ENCODE measurements at regions not wholly inside any gene's neighbourhood (a gene's known extent, or its start where the extent isn't known, plus 50 kb on each side); places are given as distances from the start of the nearest gene placed in this dataset.
A peak's percentile ranks its signal among the peaks of the same experiment; 100 is the strongest.

DNA sequence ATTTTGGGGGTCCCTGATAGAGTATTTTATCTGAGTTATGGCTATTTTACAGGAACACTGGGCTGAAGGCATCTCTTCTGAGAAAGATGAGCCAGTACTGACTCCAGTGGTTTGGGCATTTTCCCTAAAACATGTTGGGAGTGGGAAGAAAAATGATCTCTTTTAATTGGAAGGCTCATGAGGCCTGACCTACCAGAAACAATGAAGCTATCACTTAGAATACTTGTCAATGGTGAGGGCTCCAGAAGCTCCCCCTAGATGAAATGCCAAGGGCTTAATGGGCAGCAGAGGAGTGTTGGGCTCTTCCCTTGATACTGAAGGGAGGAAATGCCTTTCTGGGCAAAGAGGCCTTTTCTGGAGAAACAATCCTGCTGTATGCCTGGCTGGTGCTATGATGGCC lies 63.5 kb upstream of the BDNF start:
- no peak for DNase-seq

DNA sequence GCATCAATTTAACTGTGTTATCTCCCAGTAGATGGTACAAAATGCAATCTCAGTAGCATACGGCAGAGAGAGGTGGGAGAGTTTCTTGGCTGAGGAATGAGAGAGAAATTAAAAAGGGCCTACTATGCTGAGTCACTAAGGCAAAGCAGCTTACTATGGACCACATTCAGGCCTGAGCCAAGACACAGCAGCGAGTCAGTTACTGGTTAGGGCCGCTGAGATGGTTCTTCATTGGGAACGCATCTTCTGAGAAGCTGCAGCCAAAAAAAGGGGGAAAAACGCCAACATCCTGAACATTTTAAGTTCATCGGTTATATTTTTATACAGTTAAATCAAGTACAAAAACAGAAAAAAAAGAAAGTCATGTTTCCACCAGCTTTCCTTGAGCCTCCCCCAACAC lies 61.1 kb upstream of the BDNF start:
- DNase-seq, result no peak

DNA sequence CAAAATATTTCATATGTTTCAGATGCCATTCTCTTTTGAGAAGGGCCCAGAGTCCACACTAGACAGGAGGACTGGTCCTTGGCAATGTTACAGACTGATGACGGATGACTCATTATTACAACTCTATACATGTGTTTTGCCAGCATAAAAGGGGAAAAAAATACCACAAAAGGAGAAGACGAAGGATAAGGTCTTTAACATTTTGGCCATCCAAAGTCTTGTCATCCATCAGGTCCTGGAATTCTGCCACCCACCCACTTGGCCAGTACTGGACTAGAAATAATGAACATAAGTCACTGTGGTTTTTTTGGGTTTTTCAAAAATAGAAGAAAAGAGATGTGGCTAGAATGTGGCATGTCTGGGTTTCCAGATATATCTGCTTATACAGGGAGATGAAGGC lies 57.7 kb upstream of the BDNF start:
- peak; percentile 94 for DNase-seq

DNA sequence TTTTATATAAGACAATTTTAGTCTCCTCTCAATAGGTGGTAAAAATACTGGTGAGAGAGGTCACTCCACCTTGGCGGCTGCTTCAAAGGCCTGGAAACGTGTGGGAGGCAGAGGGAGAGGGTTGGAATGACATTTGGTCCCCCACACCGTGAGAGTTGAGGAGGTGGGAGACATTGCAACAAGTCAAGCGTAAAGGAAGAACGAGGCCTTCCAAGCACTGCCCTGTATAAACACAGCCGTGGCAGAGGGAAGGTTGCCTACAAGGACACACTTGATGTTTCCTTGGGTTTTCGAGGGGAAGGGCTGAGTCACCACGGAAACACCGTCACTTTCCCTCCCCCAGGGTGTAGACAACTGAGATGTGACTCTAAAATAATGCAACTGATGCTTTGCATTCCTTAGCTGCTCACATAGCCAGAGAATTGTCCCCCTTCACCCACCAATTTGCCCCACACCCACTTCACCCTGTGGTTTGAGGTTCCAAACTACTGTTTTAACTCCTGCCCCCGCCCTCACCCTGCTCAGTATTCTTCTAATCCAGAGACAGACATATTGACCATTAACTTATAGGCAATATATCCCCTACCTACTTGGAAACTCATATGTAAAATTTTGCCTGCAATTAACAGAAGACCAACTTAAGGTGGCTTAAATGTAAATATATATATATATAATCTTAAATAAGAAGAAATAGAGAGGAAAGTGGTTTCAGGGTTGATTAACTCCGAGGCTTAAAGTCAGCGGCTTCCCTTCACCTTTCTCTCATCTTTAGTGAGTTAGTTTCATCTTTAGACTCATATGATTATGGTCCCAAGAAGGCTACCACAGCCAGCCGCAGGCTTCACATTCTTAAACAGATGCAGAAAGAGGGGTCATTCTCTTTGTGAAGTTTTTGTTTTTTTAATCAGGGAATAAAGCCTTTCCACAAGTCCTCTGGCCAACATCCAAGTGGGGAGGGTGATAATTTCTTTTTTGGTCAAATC lies 54.1 kb upstream of the BDNF start:
- peak; percentile 76 for DNase-seq
